ENCODE measurements at regions not wholly inside any gene's neighbourhood (a gene's known extent, or its start where the extent isn't known, plus 50 kb on each side); places are given as distances from the start of the nearest gene placed in this dataset.

- Histone ChIP-seq H3K36me3 (no peaks in the 10 kb centered on the region), H3K27ac (no peak overlapping the region), H3K4me3 (no peak overlapping the region), H3K9me3 (no peaks in the 10 kb centered on the region), H3K4me1 (replicated peaks) (no peaks in the 10 kb centered on the region), H3K27me3 (replicated peaks; ENCODE audit: insufficient read depth) (no peaks in the 10 kb centered on the region)
- TF ChIP-seq, protein P1, sequence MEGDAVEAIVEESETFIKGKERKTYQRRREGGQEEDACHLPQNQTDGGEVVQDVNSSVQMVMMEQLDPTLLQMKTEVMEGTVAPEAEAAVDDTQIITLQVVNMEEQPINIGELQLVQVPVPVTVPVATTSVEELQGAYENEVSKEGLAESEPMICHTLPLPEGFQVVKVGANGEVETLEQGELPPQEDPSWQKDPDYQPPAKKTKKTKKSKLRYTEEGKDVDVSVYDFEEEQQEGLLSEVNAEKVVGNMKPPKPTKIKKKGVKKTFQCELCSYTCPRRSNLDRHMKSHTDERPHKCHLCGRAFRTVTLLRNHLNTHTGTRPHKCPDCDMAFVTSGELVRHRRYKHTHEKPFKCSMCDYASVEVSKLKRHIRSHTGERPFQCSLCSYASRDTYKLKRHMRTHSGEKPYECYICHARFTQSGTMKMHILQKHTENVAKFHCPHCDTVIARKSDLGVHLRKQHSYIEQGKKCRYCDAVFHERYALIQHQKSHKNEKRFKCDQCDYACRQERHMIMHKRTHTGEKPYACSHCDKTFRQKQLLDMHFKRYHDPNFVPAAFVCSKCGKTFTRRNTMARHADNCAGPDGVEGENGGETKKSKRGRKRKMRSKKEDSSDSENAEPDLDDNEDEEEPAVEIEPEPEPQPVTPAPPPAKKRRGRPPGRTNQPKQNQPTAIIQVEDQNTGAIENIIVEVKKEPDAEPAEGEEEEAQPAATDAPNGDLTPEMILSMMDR (IDR thresholded peaks at IDR 0.05): no peak
- TF ChIP-seq POLR2A (IDR thresholded peaks at IDR 0.05) (no peak), POLR2AphosphoS5 (IDR thresholded peaks at IDR 0.05) (no peak)
- intact Hi-C loops (cut with DNase I): no loop called here
- DNase-seq (ENCODE audit: low spot score): no peak
- WGBS: 45% methylated on average over 1 of the region's 1 CpG
These were observed 119.1 kb upstream of the WDR11 start for GRCh38 chr10:120732067-120732466.

- H3K36me3 ChIP-seq: no peaks in the 10 kb centered on the region
- WGBS: 92% methylated on average over 4 of the region's 4 CpGs
- H3K4me1 ChIP-seq (replicated peaks): no peaks in the 10 kb centered on the region
- no peaks in the 10 kb centered on the region for H3K27me3 ChIP-seq (replicated peaks; ENCODE audit: insufficient read depth)
- H3K4me3 ChIP-seq: no peak overlapping the region
- TF ChIP-seq POLR2AphosphoS5 (IDR thresholded peaks at IDR 0.05) (no peak), POLR2A (IDR thresholded peaks at IDR 0.05) (no peak)
- TF ChIP-seq, protein P1 (IDR thresholded peaks at IDR 0.05): no peak
- H3K27ac ChIP-seq: no peak overlapping the region
- no peak for DNase-seq (ENCODE audit: low spot score)
- intact Hi-C loops (cut with DNase I): no loop called here
- no peaks in the 10 kb centered on the region for H3K9me3 ChIP-seq
These were observed 118.4 kb upstream of the WDR11 start for GRCh38 chr10:120732643-120733313.

DNA sequence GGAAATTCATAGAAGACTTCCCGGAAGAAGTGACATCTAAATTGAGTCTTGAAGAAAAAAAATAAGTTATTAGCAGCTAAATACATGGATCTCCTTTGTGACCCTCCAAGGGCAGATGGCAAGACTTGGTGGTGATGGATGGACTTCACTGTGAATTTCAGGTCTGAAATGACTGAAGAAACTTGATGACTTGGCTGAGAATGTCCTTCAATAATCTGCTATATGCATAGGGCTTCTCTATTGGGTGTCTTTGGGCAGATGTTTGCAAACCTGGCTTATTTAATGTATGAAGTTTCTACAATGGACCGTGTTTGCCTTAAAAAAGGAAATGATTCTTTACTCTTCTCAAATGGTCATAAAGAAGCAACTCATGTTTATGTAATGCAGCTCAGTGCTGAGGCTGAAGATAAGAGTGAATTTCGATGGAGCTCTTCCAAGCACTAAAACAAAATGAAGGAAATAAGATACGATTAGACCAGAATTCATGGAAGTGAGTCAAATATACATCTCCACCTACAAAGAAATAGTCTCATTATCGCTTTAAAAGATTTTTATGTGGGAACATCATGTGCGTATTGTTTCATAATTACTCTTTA is 116.6 kb upstream of the WDR11 start:
- H3K4me1 ChIP-seq (replicated peaks): no peaks in the 10 kb centered on the region
- no peaks in the 10 kb centered on the region for H3K9me3 ChIP-seq
- TF ChIP-seq POLR2A (IDR thresholded peaks at IDR 0.05) (no peak), POLR2AphosphoS5 (IDR thresholded peaks at IDR 0.05) (no peak)
- TF ChIP-seq, protein P1 (IDR thresholded peaks at IDR 0.05): no peak
- no peak for DNase-seq (ENCODE audit: low spot score)
- 52% methylated on average over 6 of the region's 6 CpGs for WGBS
- H3K36me3 ChIP-seq: no peaks in the 10 kb centered on the region
- H3K27ac ChIP-seq: no peak overlapping the region
- intact Hi-C loops (cut with DNase I): no loop called here
- no peaks in the 10 kb centered on the region for H3K27me3 ChIP-seq (replicated peaks; ENCODE audit: insufficient read depth)
- no peak overlapping the region for H3K4me3 ChIP-seq

DNA sequence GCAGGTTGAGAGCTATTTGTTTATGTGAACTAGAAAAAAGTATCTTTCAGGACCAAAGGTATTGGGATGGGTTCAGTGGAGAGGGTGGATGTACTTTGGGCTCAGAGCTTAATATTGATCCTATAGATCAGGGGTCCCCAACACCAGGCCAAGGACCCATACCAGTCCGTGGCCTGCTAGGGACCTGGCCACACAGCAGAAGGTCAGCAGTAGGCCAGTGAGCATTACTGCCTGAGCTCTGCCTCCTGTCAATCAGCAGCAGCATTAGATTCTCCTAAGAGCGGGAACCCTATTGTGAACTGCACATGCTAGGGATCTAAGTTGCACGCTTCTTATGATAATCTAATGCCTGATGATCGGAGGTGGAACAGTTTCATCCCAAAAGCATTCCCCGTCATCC is 115.8 kb upstream of the WDR11 start:
- no peaks in the 10 kb centered on the region for H3K9me3 ChIP-seq
- TF ChIP-seq POLR2AphosphoS5 (IDR thresholded peaks at IDR 0.05) (no peak), POLR2A (IDR thresholded peaks at IDR 0.05) (no peak)
- TF ChIP-seq, protein P1 (IDR thresholded peaks at IDR 0.05): no peak
- 91% methylated on average over 5 of the region's 5 CpGs for WGBS
- no peaks in the 10 kb centered on the region for H3K27me3 ChIP-seq (replicated peaks; ENCODE audit: insufficient read depth)
- no peak for DNase-seq (ENCODE audit: low spot score)
- no peak overlapping the region for H3K4me3 ChIP-seq
- intact Hi-C loops (cut with DNase I): no loop called here
- H3K36me3 ChIP-seq: no peaks in the 10 kb centered on the region
- no peak overlapping the region for H3K27ac ChIP-seq
- no peaks in the 10 kb centered on the region for H3K4me1 ChIP-seq (replicated peaks)
